Lung (tissue), 11 donors: ENCODE measurements at regions not wholly inside any gene's neighbourhood (a gene's known extent, or its start where the extent isn't known, plus 50 kb on each side); places are given as distances from the start of the nearest gene placed in this dataset.

Source experiments
- ATAC-seq: fragments of 200-7000 bp; cut with Tn5 transposase; one replicate; pipeline ENCODE4 v1.9.1; 2020; ENCODE audit warnings: moderate number of reproducible peaks; ENCODE audit not compliant: insufficient read depth, low FRiP score
- DNase-seq, 3 donors: peaks; one replicate each; pipeline ENCODE4 v3.0.0-alpha.2; 2013 to 2017
- H3K27ac ChIP-seq, 2 donors: one replicate each; pipeline ENCODE4 v1.5.1; 2013; ENCODE audit warnings: mild to moderate bottlenecking in 2 of 2, moderate library complexity in 2 of 2, control low read depth in 1 of 2, inconsistent platforms in 1 of 2, low read depth in 1 of 2, low read length in 1 of 2
- H3K27me3 ChIP-seq, 3 donors: one replicate each; pipeline ENCODE4 v1.5.1; 2013; ENCODE audit warnings: low read length in 2 of 3; ENCODE audit not compliant: control insufficient read depth in 3 of 3, insufficient read depth in 3 of 3
- H3K36me3 ChIP-seq, 4 donors: one replicate each; pipeline ENCODE4 v1.5.1; 2013; ENCODE audit warnings: low read length in 4 of 4, mild to moderate bottlenecking in 1 of 4, moderate library complexity in 1 of 4; ENCODE audit not compliant: control insufficient read depth in 4 of 4, insufficient read depth in 4 of 4
- H3K4me1 ChIP-seq, 5 donors: one replicate each; pipeline ENCODE4 v1.5.1; 2013; ENCODE audit warnings: low read length in 5 of 5, mild to moderate bottlenecking in 2 of 5, moderate library complexity in 1 of 5; ENCODE audit not compliant: control insufficient read depth in 5 of 5, insufficient read depth in 5 of 5
- H3K4me3 ChIP-seq: one replicate; pipeline ENCODE4 v1.5.1; 2013; ENCODE audit warnings: mild to moderate bottlenecking, control low read depth, moderate library complexity
- H3K9ac ChIP-seq, 2 donors: one replicate each; pipeline ENCODE4 v1.5.1; 2013; ENCODE audit warnings: low read length in 2 of 2, control low read depth in 1 of 2; ENCODE audit not compliant: insufficient read depth in 1 of 2
- H3K9me3 ChIP-seq, 4 donors: one replicate each; pipeline ENCODE4 v1.5.1; 2013; ENCODE audit warnings: low read length in 3 of 4, mild to moderate bottlenecking in 1 of 4, moderate library complexity in 1 of 4; ENCODE audit not compliant: control insufficient read depth in 4 of 4, insufficient read depth in 3 of 4
- CTCF ChIP-seq: IDR thresholded peaks from 2 replicates; pipeline ENCODE4 v1.5.1; 2012; ENCODE audit warnings: mild to moderate bottlenecking; ENCODE audit errors: control extremely low read depth, extremely low read depth
- WGBS, 2 donors: extraction: QIAGEN DNeasy Blood & Tissue Kit; methylation state at CpG; one replicate each; pipeline ENCODE4 v1.1.7; 2013; 5-methylcytosine and 5-hydroxymethylcytosine counted together
- donor health status: control.
- donor health status: control.
- donor health status: Bipolar disorder and iron deficiency.
- donor health status: healthy.
- donor health status: DM: yes; HTN: yes; CAD: no.

DNA sequence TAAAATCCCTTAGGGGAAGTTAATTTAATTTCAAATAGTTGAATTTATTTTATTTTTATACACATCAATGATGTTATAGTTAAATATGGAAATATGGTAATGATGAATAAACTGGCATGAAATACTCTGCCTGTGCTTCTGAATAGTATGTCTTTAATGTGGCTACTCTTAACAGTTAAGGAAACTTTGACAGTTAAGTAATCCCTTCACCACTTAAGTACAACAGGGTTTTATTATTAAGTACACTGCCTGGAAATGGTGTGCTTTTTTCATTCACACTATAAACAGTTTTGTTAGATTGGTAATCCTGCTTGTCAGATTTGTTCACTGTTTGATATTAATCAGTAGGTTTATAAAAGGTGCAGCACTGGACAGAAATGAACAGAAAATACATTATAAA, 412.0 kb upstream of the ZEB2 start:
- H3K9ac ChIP-seq: no peak overlapping the region
- no peaks in the 10 kb centered on the region for H3K36me3 ChIP-seq
- no peak overlapping the region for H3K4me3 ChIP-seq
- ATAC-seq (no peak), DNase-seq (no peak)
- H3K27me3 ChIP-seq: no peaks in the 10 kb centered on the region
- H3K9me3 ChIP-seq: no peaks in the 10 kb centered on the region
- H3K27ac ChIP-seq: no peak overlapping the region
- H3K4me1 ChIP-seq: peaks cover 0 to 5% (median 2%) of the 10 kb centered on the region in 5 donors
- TF ChIP-seq CTCF: no peak

DNA sequence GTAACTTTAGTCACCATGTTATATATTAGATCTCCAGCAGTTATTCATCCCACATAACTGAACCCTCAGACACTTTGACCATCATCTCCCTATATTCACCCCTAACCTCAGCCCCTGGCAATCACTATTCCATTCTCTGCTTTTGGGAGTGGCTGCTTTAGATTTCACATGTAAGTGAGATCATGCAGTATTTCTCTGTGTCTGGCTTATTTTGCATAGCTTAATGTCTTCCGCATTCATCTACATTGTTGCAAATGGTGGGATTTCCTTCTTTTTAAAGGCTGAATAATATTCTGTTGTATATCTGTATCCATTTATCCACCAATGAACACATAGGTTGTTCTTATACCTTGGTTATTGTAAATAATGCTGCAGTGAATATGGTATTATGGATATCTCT, 411.6 kb upstream of the ZEB2 start:
- no peak for ATAC-seq
- peaks cover 0 to under 1% (median 0%) of the 10 kb centered on the region in 5 donors for H3K4me1 ChIP-seq
- 98 to 100% methylated on average over 1 of the region's 1 CpG for WGBS, 2 donors
- no peak for DNase-seq
- H3K27ac ChIP-seq: no peak overlapping the region
- no peaks in the 10 kb centered on the region for H3K9me3 ChIP-seq
- H3K9ac ChIP-seq: no peak overlapping the region
- no peaks in the 10 kb centered on the region for H3K36me3 ChIP-seq
- no peak for TF ChIP-seq CTCF
- H3K4me3 ChIP-seq: no peak overlapping the region
- H3K27me3 ChIP-seq: no peaks in the 10 kb centered on the region

DNA sequence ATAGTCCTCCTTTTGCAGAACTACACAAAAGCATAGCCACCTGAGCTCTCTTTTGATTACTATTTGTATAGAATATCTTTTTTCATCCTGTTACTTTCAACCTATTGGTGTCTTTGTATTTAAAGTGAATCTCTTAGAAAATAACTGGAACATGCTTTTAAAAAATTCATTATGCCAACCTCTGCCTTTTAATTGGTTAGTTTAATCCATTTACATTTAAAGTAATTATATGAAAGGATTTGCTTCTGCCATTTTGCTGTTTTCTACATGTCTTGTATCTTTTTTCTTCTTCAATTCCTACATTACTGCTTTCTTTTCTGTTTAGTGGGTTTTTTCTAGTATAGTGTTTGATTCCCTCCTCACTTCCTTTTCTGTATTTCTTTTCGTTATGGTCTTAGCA, 407.5 kb upstream of the ZEB2 start:
- Histone ChIP-seq H3K27ac (no peak overlapping the region), H3K4me3 (no peak overlapping the region), H3K9ac (no peak overlapping the region), H3K9me3 (peaks cover 0 to 6% (median 0%) of the 10 kb centered on the region in 4 donors), H3K27me3 (no peaks in the 10 kb centered on the region), H3K36me3 (no peaks in the 10 kb centered on the region), H3K4me1 (no peaks in the 10 kb centered on the region)
- 84 to 97% methylated on average over 1 of the region's 1 CpG for WGBS, 2 donors
- no peak for DNase-seq
- no peak for ATAC-seq
- no peak for TF ChIP-seq CTCF

DNA sequence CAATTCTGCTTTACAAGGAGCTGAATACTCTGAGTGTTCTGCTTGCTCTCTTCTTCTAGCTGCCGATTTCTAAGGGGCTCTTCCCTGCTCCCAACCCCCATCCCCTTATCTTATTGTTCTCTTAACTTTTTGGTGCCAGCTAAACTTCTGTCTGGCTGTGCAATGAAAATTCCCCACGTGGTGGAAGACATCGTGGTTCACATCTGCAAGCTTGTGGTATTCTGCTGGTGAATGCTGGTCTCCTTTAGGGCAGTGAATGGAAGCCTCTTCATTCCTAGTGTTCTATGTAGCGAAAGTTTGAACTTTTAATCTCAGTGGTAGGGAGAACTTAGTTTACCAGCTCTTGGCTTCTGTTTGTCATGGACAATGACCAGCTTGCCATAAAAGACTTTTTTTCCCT, 406.0 kb upstream of the ZEB2 start:
- no peaks in the 10 kb centered on the region for H3K36me3 ChIP-seq
- peaks cover 0 to 6% (median 0%) of the 10 kb centered on the region in 4 donors for H3K9me3 ChIP-seq
- no peak for DNase-seq
- no peak overlapping the region for H3K9ac ChIP-seq
- WGBS, 2 donors: 73 to 80% methylated on average over 4 of the region's 4 CpGs
- no peaks in the 10 kb centered on the region for H3K4me1 ChIP-seq
- no peak overlapping the region for H3K4me3 ChIP-seq
- no peak for ATAC-seq
- no peaks in the 10 kb centered on the region for H3K27me3 ChIP-seq
- TF ChIP-seq CTCF: no peak
- no peak overlapping the region for H3K27ac ChIP-seq
